ENCODE measurements at regions not wholly inside any gene's neighbourhood (a gene's known extent, or its start where the extent isn't known, plus 50 kb on each side); places are given as distances from the start of the nearest gene placed in this dataset.

- H3K27ac ChIP-seq (ENCODE audit: low read depth in 2 of 2, low read length in 1 of 2), result no peak overlapping the region; a peak in 1 of 4 replicates
- no peaks in the 10 kb centered on the region for H3F3A ChIP-seq (replicated peaks; ENCODE audit: insufficient read depth)
- H3K27me3 ChIP-seq (ENCODE audit: insufficient read depth), result no peaks in the 10 kb centered on the region
- peaks cover 4% of the 10 kb centered on the region; the same call in 1 of the 2 replicates for H3K9me3 ChIP-seq
- WGBS (ENCODE audit: low lambda C conversion rate), result 40% methylated on average over 2 of the region's 2 CpGs
- H3K79me2 ChIP-seq (ENCODE audit: insufficient read depth), result no peaks in the 10 kb centered on the region
- H4K20me1 ChIP-seq (ENCODE audit: insufficient read depth), result no peaks in the 10 kb centered on the region
- no peaks in the 10 kb centered on the region for H3K9me2 ChIP-seq
- no peaks in the 10 kb centered on the region; a peak in 2 of 4 replicates for H3K4me1 ChIP-seq (ENCODE audit: control insufficient read depth in 1 of 2, insufficient read depth in 2 of 2, low read depth in 1 of 2, low read length in 1 of 2)
- TF ChIP-seq TAF1 (IDR thresholded peaks at IDR 0.05; ENCODE audit: borderline replicate concordance, low read depth, low read length), result no peak
- no peak for TF ChIP-seq FOSL2 (IDR thresholded peaks at IDR 0.05; ENCODE audit: borderline replicate concordance, low read depth)
- TF ChIP-seq GATA2 (CRISPR knock-in tag; IDR thresholded peaks at IDR 0.05), result no peak
- TF ChIP-seq GABPA (IDR thresholded peaks at IDR 0.05; ENCODE audit: low read depth), result no peak
- no peak for TF ChIP-seq TEAD4 (IDR thresholded peaks at IDR 0.05; ENCODE audit: borderline replicate concordance, insufficient read depth)
- no peak for TF ChIP-seq NRF1 (IDR thresholded peaks at IDR 0.05; ENCODE audit: low read depth, low read length)
- no peak for TF ChIP-seq MEF2A (IDR thresholded peaks at IDR 0.05; ENCODE audit: borderline replicate concordance, low read depth)
- TF ChIP-seq MAX (IDR thresholded peaks at IDR 0.05; ENCODE audit: low read depth), result no peak
- TF ChIP-seq ELF1 (IDR thresholded peaks at IDR 0.05), result no peak
- no peak for TF ChIP-seq IRF3 (IDR thresholded peaks at IDR 0.05; ENCODE audit: low read depth, low read length)
- TF ChIP-seq FOXJ3 (CRISPR knock-in tag; IDR thresholded peaks at IDR 0.05), result no peak
- TF ChIP-seq RCOR1 (IDR thresholded peaks at IDR 0.05; ENCODE audit: low read length), result no peak
- no peak for TF ChIP-seq SIN3A (IDR thresholded peaks at IDR 0.05; ENCODE audit: borderline replicate concordance, low read depth, low read length)
- TF ChIP-seq POLR2AphosphoS5 (IDR thresholded peaks at IDR 0.05; ENCODE audit: low read depth, low read length), result no peak
- no peak for DNase-seq
- H3K36me3 ChIP-seq (replicated peaks in 1 of 2; ENCODE audit: control insufficient read depth in 1 of 2, insufficient read depth in 2 of 2, low read length in 1 of 2), result no peaks in the 10 kb centered on the region
- POLR2A ChIA-PET, result no interaction called here
- H2AFZ ChIP-seq (ENCODE audit: low read depth), result 0 out of 2 replicates have a peak overlapping the region, but pooled peaks have one; percentile 17
- H3K4me3 ChIP-seq (ENCODE audit: low read depth in 2 of 2, low read length in 1 of 2), result no peak overlapping the region
- no peak overlapping the region for H3K9ac ChIP-seq
- no peak overlapping the region; the same call in 1 of the 2 replicates for H3K4me2 ChIP-seq
- CTCF ChIA-PET, result no interaction called here
Observed at GRCh38 chr5:104146652-104147051, 584.1 kb upstream of the NUDT12 start.

- Histone ChIP-seq H3K36me3 (replicated peaks in 1 of 2; ENCODE audit: control insufficient read depth in 1 of 2, insufficient read depth in 2 of 2, low read length in 1 of 2) (no peaks in the 10 kb centered on the region), H3F3A (replicated peaks; ENCODE audit: insufficient read depth) (no peaks in the 10 kb centered on the region), H3K9me3 (no peaks in the 10 kb centered on the region), H4K20me1 (ENCODE audit: insufficient read depth) (no peaks in the 10 kb centered on the region), H3K9me2 (no peaks in the 10 kb centered on the region; the same call in 1 of the 2 replicates), H3K79me2 (ENCODE audit: insufficient read depth) (no peaks in the 10 kb centered on the region), H3K27ac (ENCODE audit: low read depth in 2 of 2, low read length in 1 of 2) (no peak overlapping the region), H2AFZ (ENCODE audit: low read depth) (no peak overlapping the region), H3K9ac (no peak overlapping the region), H3K4me1 (ENCODE audit: control insufficient read depth in 1 of 2, insufficient read depth in 2 of 2, low read depth in 1 of 2, low read length in 1 of 2) (no peaks in the 10 kb centered on the region; a peak in 1 of 4 replicates), H3K4me2 (no peak overlapping the region), H3K27me3 (ENCODE audit: insufficient read depth) (no peaks in the 10 kb centered on the region), H3K4me3 (ENCODE audit: low read depth in 2 of 2, low read length in 1 of 2) (no peak overlapping the region)
- WGBS (ENCODE audit: low lambda C conversion rate), result 83% methylated on average over 3 of the region's 3 CpGs
- DNase-seq, result no peak
- TF ChIP-seq FOXM1 (IDR thresholded peaks at IDR 0.05; ENCODE audit: low read depth) (no peak), USF2 (IDR thresholded peaks at IDR 0.05; ENCODE audit: borderline replicate concordance, low read depth, low read length) (no peak)
- ChIA-PET CTCF (interaction anchor here (0.9 to 1.3 kb wide), 2 partner anchors 12 to 14 kb away, joined by 3 to 5 read pairs; no protein-coding TSS in a partner anchor), POLR2A (no interaction called here)
Observed at GRCh38 chr5:104139840-104140239, 577.3 kb upstream of the NUDT12 start.
